Osteoblast (primary cell): ENCODE measurements at regions not wholly inside any gene's neighbourhood (a gene's known extent, or its start where the extent isn't known, plus 50 kb on each side); places are given as distances from the start of the nearest gene placed in this dataset.

Experiments
- DNase-seq: peaks from one replicate; pipeline ENCODE4 v3.0.0; 2011; ENCODE audit warnings: low spot score, mixed read lengths; ENCODE audit not compliant: insufficient read length; ENCODE audit errors: missing footprints
- H2AFZ ChIP-seq: 2 replicates; pipeline ENCODE4 v1.6.0; 2011; ENCODE audit warnings: mild to moderate bottlenecking, low read length
- H3K27ac ChIP-seq: 2 replicates; pipeline ENCODE4 v1.5.1; 2011; ENCODE audit warnings: mild to moderate bottlenecking, low read depth, low read length, moderate library complexity
- H3K27me3 ChIP-seq: 2 replicates; pipeline ENCODE4 v1.6.0; 2012; ENCODE audit warnings: mild to moderate bottlenecking, control low read depth, inconsistent platforms, low read length, moderate library complexity; ENCODE audit not compliant: insufficient read depth
- H3K36me3 ChIP-seq: 2 replicates; pipeline ENCODE4 v1.5.1; 2011; ENCODE audit warnings: mild to moderate bottlenecking, low read length, control low read depth, moderate library complexity; ENCODE audit not compliant: insufficient read depth
- H3K4me1 ChIP-seq: 2 replicates; pipeline ENCODE4 v1.5.1; 2011; ENCODE audit warnings: mild to moderate bottlenecking, low read length, control low read depth, moderate library complexity; ENCODE audit not compliant: insufficient read depth
- H3K4me2 ChIP-seq: 2 replicates; pipeline ENCODE4 v1.6.0; 2011; ENCODE audit warnings: mild to moderate bottlenecking, low read length; ENCODE audit not compliant: insufficient read depth
- H3K4me3 ChIP-seq: fragments of 200-600 bp; sonication (generic); 3 replicates; pipeline ENCODE4 v1.5.1; 2012; ENCODE audit warnings: mild to moderate bottlenecking, low read length, inconsistent platforms; ENCODE audit not compliant: insufficient read depth
- H3K79me2 ChIP-seq: 2 replicates; pipeline ENCODE4 v1.6.0; 2012; ENCODE audit warnings: mild to moderate bottlenecking, low read length, control low read depth, inconsistent platforms; ENCODE audit not compliant: insufficient read depth
- H3K9me3 ChIP-seq: 2 replicates; pipeline ENCODE4 v1.5.1; 2011; ENCODE audit warnings: low read depth, low read length, control low read depth
- H4K20me1 ChIP-seq: 2 replicates; pipeline ENCODE4 v1.6.0; 2012; ENCODE audit warnings: mild to moderate bottlenecking, low read length, control low read depth; ENCODE audit not compliant: insufficient read depth
- TF ChIP-seq, protein P1 (sequence below): IDR thresholded peaks from 2 replicates; pipeline ENCODE4 v1.5.1; 2011; ENCODE audit warnings: mild to moderate bottlenecking, low read depth, low read length, moderate library complexity; ENCODE audit errors: extremely low read depth

GRCh38 chr18:45164551-45164950 lies 450.7 kb upstream of the SLC14A2 start:
- Histone ChIP-seq H3K9me3 (no peaks in the 10 kb centered on the region), H3K27me3 (no peaks in the 10 kb centered on the region), H3K27ac (no peak overlapping the region), H3K36me3 (no peaks in the 10 kb centered on the region), H3K4me3 (no peak overlapping the region), H3K79me2 (no peaks in the 10 kb centered on the region), H3K4me1 (peaks cover 50% of the 10 kb centered on the region), H3K4me2 (no peak overlapping the region), H2AFZ (no peak overlapping the region), H4K20me1 (no peaks in the 10 kb centered on the region)
- DNase-seq: no peak
- TF ChIP-seq, protein P1, sequence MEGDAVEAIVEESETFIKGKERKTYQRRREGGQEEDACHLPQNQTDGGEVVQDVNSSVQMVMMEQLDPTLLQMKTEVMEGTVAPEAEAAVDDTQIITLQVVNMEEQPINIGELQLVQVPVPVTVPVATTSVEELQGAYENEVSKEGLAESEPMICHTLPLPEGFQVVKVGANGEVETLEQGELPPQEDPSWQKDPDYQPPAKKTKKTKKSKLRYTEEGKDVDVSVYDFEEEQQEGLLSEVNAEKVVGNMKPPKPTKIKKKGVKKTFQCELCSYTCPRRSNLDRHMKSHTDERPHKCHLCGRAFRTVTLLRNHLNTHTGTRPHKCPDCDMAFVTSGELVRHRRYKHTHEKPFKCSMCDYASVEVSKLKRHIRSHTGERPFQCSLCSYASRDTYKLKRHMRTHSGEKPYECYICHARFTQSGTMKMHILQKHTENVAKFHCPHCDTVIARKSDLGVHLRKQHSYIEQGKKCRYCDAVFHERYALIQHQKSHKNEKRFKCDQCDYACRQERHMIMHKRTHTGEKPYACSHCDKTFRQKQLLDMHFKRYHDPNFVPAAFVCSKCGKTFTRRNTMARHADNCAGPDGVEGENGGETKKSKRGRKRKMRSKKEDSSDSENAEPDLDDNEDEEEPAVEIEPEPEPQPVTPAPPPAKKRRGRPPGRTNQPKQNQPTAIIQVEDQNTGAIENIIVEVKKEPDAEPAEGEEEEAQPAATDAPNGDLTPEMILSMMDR: no peak

DNA sequence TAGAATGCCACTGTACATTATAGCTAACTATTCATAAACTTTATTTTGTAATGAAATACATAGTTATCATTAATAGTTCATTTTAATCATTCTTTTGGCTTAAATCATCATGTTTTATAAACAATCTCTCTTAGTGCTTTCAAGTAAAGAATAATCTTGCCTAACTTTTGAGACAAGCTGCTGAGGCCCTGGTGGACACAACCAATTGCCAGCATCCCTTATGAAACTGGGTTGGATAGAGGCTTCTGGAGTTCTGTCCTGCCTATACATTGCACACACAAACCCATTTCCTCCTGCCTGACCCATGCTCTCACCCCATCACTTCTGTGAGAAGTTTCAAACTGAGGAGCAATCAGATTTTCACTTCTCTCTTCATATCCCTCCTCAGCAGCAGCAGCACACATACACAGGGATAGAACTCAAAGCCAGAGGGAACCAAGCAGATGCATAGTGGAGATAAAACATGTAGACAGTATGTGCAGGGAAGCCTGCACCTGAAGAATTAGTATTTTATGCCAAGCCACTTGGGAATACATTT lies 450.0 kb upstream of the SLC14A2 start:
- no peak for DNase-seq
- Histone ChIP-seq H4K20me1 (no peaks in the 10 kb centered on the region), H3K36me3 (no peaks in the 10 kb centered on the region), H3K4me3 (no peak overlapping the region), H3K4me1 (peaks cover 57% of the 10 kb centered on the region), H3K4me2 (no peak overlapping the region), H3K27ac (no peak overlapping the region), H3K79me2 (no peaks in the 10 kb centered on the region), H3K27me3 (no peaks in the 10 kb centered on the region), H2AFZ (no peak overlapping the region), H3K9me3 (no peaks in the 10 kb centered on the region)
- TF ChIP-seq, protein P1: no peak

DNA sequence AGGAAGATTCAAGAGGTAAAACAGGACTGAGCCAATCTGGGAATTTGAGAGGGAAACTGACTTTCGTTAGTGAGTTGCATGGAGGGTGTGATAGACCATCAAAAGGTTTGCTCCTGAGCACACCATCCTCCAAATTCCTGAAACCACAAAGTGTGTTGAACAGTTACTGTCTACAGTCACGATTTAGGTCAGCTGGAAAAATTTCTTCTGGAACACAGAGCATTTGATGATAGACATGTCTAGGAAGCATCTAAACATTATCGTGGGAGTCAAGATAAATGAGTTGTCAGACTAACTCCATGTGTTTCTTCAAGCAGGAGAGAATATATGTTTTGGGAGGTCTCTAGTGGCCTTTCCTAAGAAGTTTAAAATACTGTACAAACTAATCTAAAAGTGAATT lies 449.4 kb upstream of the SLC14A2 start:
- DNase-seq: no peak
- Histone ChIP-seq H3K4me3 (no peak overlapping the region), H3K36me3 (no peaks in the 10 kb centered on the region), H3K9me3 (no peaks in the 10 kb centered on the region), H4K20me1 (no peaks in the 10 kb centered on the region), H2AFZ (no peak overlapping the region), H3K4me2 (peak overlapping the region; percentile 6), H3K79me2 (no peaks in the 10 kb centered on the region), H3K4me1 (peaks cover 63% of the 10 kb centered on the region), H3K27me3 (no peaks in the 10 kb centered on the region), H3K27ac (peak overlapping the region; percentile 97)
- TF ChIP-seq, protein P1: no peak

GRCh38 chr18:45166341-45166835 lies 448.9 kb upstream of the SLC14A2 start:
- no peaks in the 10 kb centered on the region for H3K79me2 ChIP-seq
- TF ChIP-seq, protein P1: no peak
- H3K27ac ChIP-seq: peak overlapping the region; percentile 97
- DNase-seq: peak; percentile 42
- no peaks in the 10 kb centered on the region for H3K27me3 ChIP-seq
- H3K4me2 ChIP-seq: peak overlapping the region; percentile 75
- H2AFZ ChIP-seq: no peak overlapping the region
- H3K4me3 ChIP-seq: peak overlapping the region; percentile 42
- no peaks in the 10 kb centered on the region for H3K9me3 ChIP-seq
- peaks cover 68% of the 10 kb centered on the region for H3K4me1 ChIP-seq
- H4K20me1 ChIP-seq: no peaks in the 10 kb centered on the region
- no peaks in the 10 kb centered on the region for H3K36me3 ChIP-seq
